H1 (cell line): ENCODE measurements at regions not wholly inside any gene's neighbourhood (a gene's known extent, or its start where the extent isn't known, plus 50 kb on each side); places are given as distances from the start of the nearest gene placed in this dataset.

Source experiments
- BRCA1 ChIP-seq: IDR thresholded peaks from 2 replicates; pipeline ENCODE4 v1.6.1; 2012; ENCODE audit warnings: low read depth, low read length, improper control_type of control experiment
- EZH2 ChIP-seq: fragments of 200-600 bp; sonication (generic); IDR thresholded peaks from 2 replicates; pipeline ENCODE4 v1.7.1; 2012; ENCODE audit warnings: low read depth, mild to moderate bottlenecking, moderate library complexity, low read length, inconsistent platforms; ENCODE audit not compliant: severe bottlenecking
- JUND ChIP-seq: IDR thresholded peaks from 2 replicates; pipeline ENCODE4 v1.6.1; 2011; ENCODE audit warnings: mild to moderate bottlenecking, improper control_type of control experiment, low read length
- POLR2A ChIP-seq, 2 experiments: IDR thresholded peaks; 1 replicate in 1 of 2; 2 replicates in 1 of 2; pipeline ENCODE4 v1.6.1; 2011; ENCODE audit warnings: low read depth in 2 of 2, low read length in 2 of 2, mild to moderate bottlenecking in 2 of 2; ENCODE audit errors: control extremely low read depth in 1 of 2
- POLR2AphosphoS5 ChIP-seq: IDR thresholded peaks from 2 replicates; pipeline ENCODE4 v1.6.1; 2011; ENCODE audit warnings: low read depth, low read length
- RBBP5 ChIP-seq: IDR thresholded peaks from 2 replicates; pipeline ENCODE4 v1.7.1; 2012; ENCODE audit warnings: low read depth, mild to moderate bottlenecking, inconsistent platforms, low read length, moderate library complexity, borderline replicate concordance
- TF ChIP-seq, protein P1 (sequence below), 3 experiments: IDR thresholded peaks; 1 replicate in 2 of 3; 2 replicates in 1 of 3; pipeline versions ENCODE4 v1.5.1 to v1.6.1; 2011; ENCODE audit warnings: low read length in 3 of 3, mild to moderate bottlenecking in 3 of 3, inconsistent platforms in 2 of 3, low read depth in 1 of 3, moderate library complexity in 1 of 3; ENCODE audit not compliant: insufficient read depth in 1 of 3; ENCODE audit errors: control extremely low read depth in 1 of 3

DNA sequence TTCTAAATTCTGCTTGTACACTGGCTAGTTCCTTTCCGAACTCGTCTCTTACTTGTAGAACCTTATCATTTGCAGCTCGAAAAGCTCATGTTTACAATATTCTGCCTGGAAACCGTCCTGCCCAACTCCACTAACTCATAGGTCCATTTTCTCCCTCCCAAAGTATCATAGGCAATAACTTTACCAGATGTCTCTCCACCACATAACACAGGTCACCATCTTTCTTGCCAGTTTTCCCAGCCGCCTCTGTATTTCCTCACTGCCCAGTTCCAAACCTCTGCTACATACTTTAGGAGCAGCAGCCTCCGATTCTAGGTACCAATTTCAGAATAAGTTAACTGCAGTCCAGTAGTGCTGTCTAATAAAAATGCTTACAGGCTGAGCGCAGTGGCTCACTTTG is 259.5 kb downstream of the GLI2 start:
- TF ChIP-seq, protein P1, sequence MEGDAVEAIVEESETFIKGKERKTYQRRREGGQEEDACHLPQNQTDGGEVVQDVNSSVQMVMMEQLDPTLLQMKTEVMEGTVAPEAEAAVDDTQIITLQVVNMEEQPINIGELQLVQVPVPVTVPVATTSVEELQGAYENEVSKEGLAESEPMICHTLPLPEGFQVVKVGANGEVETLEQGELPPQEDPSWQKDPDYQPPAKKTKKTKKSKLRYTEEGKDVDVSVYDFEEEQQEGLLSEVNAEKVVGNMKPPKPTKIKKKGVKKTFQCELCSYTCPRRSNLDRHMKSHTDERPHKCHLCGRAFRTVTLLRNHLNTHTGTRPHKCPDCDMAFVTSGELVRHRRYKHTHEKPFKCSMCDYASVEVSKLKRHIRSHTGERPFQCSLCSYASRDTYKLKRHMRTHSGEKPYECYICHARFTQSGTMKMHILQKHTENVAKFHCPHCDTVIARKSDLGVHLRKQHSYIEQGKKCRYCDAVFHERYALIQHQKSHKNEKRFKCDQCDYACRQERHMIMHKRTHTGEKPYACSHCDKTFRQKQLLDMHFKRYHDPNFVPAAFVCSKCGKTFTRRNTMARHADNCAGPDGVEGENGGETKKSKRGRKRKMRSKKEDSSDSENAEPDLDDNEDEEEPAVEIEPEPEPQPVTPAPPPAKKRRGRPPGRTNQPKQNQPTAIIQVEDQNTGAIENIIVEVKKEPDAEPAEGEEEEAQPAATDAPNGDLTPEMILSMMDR (IDR thresholded peaks at IDR 0.05; ENCODE audit: control extremely low read depth in 1 of 3, insufficient read depth in 1 of 3, low read depth in 1 of 3, low read length in 3 of 3), result no peak
- TF ChIP-seq BRCA1 (no peak), POLR2A (IDR thresholded peaks at IDR 0.05; ENCODE audit: control extremely low read depth in 1 of 2, low read depth in 2 of 2, low read length in 2 of 2) (no peak), EZH2 (no peak), JUND (no peak), RBBP5 (no peak), POLR2AphosphoS5 (no peak)
